HEK293 (cell line): ENCODE measurements at regions not wholly inside any gene's neighbourhood (a gene's known extent, or its start where the extent isn't known, plus 50 kb on each side); places are given as distances from the start of the nearest gene placed in this dataset.
"Not testable (repeated sequence)": the region's sequence is repeated elsewhere in the genome, so short reads cannot be mapped to it uniquely, and the experiment has no call there.

Experiments used
- CTCF ChIA-PET: fragments of 350-600 bp; formaldehyde crosslinking; extraction: SDS; loops from one replicate; lab custom pipeline; 2021; ENCODE audit warnings: antibody characterized with exemption; lab: Yijun Ruan, JAX
- POLR2A ChIA-PET: fragments of 300-600 bp; formaldehyde crosslinking; extraction: SDS; loops from one replicate; lab custom pipeline; 2020; ENCODE audit warnings: antibody characterized with exemption, inconsistent platforms; lab: Yijun Ruan, JAX
- H3K27ac ChIP-seq: fragments of 200-500 bp; sonication (Bioruptor generic); 2 replicates; pipeline ENCODE4 v1.5.1; 2014; ENCODE audit warnings: low read depth, low read length, control low read depth, inconsistent platforms; ENCODE audit errors: extremely low read depth
- H3K36me3 ChIP-seq, 2 experiments: fragments of 200-500 bp in 1 of 2; sonication (Bioruptor generic) in 1 of 2; 1 replicate in 1 of 2; 2 replicates in 1 of 2; pipeline ENCODE4 v1.5.1; 2014 to 2017; ENCODE audit warnings: inconsistent platforms in 2 of 2, low read length in 2 of 2; ENCODE audit not compliant: control insufficient read depth in 2 of 2, insufficient read depth in 1 of 2
- H3K4me1 ChIP-seq: fragments of 200-500 bp; sonication (Bioruptor generic); 2 replicates; pipeline ENCODE4 v1.5.1; 2014; ENCODE audit warnings: mild to moderate bottlenecking, low read length, inconsistent platforms; ENCODE audit not compliant: control insufficient read depth, insufficient read depth
- H3K4me3 ChIP-seq: 2 replicates; pipeline ENCODE4 v1.5.1; 2011; ENCODE audit warnings: low read depth, mild to moderate bottlenecking, control low read depth, low read length, moderate library complexity
- H3K9me3 ChIP-seq: fragments of 200-500 bp; sonication (Bioruptor generic); 2 replicates; pipeline ENCODE4 v1.5.1; 2014; ENCODE audit warnings: low read depth, low read length, inconsistent platforms; ENCODE audit not compliant: control insufficient read depth, insufficient read depth
- BCL11A ChIP-seq: fragments of 450-650 bp; formaldehyde crosslinking; IDR thresholded peaks from 2 replicates; pipeline ENCODE4 v1.5.1; 2016; ENCODE audit warnings: low read depth, missing biosample characterization, missing genetic modification characterization
- INSM2 ChIP-seq: fragments of 450-650 bp; formaldehyde crosslinking; IDR thresholded peaks from 2 replicates; pipeline ENCODE4 v1.5.1; 2016; ENCODE audit warnings: missing biosample characterization, missing genetic modification characterization
- REST ChIP-seq: fragments of 450-650 bp; formaldehyde crosslinking; IDR thresholded peaks from 2 replicates; pipeline ENCODE4 v1.5.1; 2016; ENCODE audit warnings: missing biosample characterization, missing genetic modification characterization
- SCRT1 ChIP-seq: fragments of 450-650 bp; formaldehyde crosslinking; IDR thresholded peaks from 2 replicates; pipeline ENCODE4 v1.5.1; 2016; ENCODE audit warnings: missing biosample characterization, missing genetic modification characterization, borderline replicate concordance
- ZNF140 ChIP-seq: fragments of 450-650 bp; formaldehyde crosslinking; IDR thresholded peaks from 2 replicates; pipeline ENCODE4 v1.5.1; 2016; ENCODE audit warnings: missing biosample characterization, missing genetic modification characterization
- ZNF146 ChIP-seq: fragments of 450-650 bp; formaldehyde crosslinking; IDR thresholded peaks from 2 replicates; pipeline ENCODE4 v1.5.1; 2016; ENCODE audit warnings: missing biosample characterization, missing genetic modification characterization
- ZNF155 ChIP-seq: fragments of 450-650 bp; formaldehyde crosslinking; IDR thresholded peaks from 2 replicates; pipeline ENCODE4 v1.5.1; 2016; ENCODE audit warnings: missing biosample characterization, missing genetic modification characterization
- ZNF239 ChIP-seq: fragments of 450-650 bp; formaldehyde crosslinking; IDR thresholded peaks from 2 replicates; pipeline ENCODE4 v1.5.1; 2016; ENCODE audit warnings: missing biosample characterization, missing genetic modification characterization
- ZNF274 ChIP-seq, 2 experiments: fragments of 200-500 bp in 1 of 2; fragments of 450-650 bp in 1 of 2; sonication (Bioruptor generic) in 1 of 2; formaldehyde crosslinking in 1 of 2; IDR thresholded peaks; 2 replicates each; pipeline versions ENCODE4 v1.5.1 to v1.6.1; 2014 to 2016; ENCODE audit warnings: borderline replicate concordance in 1 of 2, inconsistent platforms in 1 of 2, low read length in 1 of 2, missing biosample characterization in 1 of 2, missing genetic modification characterization in 1 of 2
- ZNF341 ChIP-seq: fragments of 450-650 bp; formaldehyde crosslinking; IDR thresholded peaks from 2 replicates; pipeline ENCODE4; 2016; ENCODE audit warnings: low read depth, missing biosample characterization, missing genetic modification characterization
- ZNF391 ChIP-seq: fragments of 450-650 bp; formaldehyde crosslinking; IDR thresholded peaks from 2 replicates; pipeline ENCODE4 v1.5.1; 2016; ENCODE audit warnings: low read depth, missing biosample characterization, missing genetic modification characterization, borderline replicate concordance
- ZNF473 ChIP-seq: fragments of 450-650 bp; formaldehyde crosslinking; IDR thresholded peaks from 2 replicates; pipeline ENCODE4 v1.5.1; 2017; ENCODE audit warnings: missing biosample characterization, missing genetic modification characterization
- ZNF660 ChIP-seq: fragments of 450-650 bp; IDR thresholded peaks from 2 replicates; pipeline ENCODE4 v1.5.1; 2018; ENCODE audit warnings: missing biosample characterization, mild to moderate bottlenecking, missing genetic modification characterization
- ZNF837 ChIP-seq: fragments of 450-650 bp; formaldehyde crosslinking; IDR thresholded peaks from 2 replicates; pipeline ENCODE4 v1.5.1; 2016; ENCODE audit warnings: missing biosample characterization, missing genetic modification characterization
- TF ChIP-seq, protein P1 (sequence below): fragments of 450-650 bp; formaldehyde crosslinking; IDR thresholded peaks from 2 replicates; pipeline ENCODE4 v1.5.1; 2017; ENCODE audit warnings: missing biosample characterization, mild to moderate bottlenecking, missing genetic modification characterization, moderate library complexity

- TF ChIP-seq ZNF341 = no peak
These were observed 611.0 kb upstream of the MARCKS start (continued) for GRCh38 chr6:113246186-113246585.

DNA sequence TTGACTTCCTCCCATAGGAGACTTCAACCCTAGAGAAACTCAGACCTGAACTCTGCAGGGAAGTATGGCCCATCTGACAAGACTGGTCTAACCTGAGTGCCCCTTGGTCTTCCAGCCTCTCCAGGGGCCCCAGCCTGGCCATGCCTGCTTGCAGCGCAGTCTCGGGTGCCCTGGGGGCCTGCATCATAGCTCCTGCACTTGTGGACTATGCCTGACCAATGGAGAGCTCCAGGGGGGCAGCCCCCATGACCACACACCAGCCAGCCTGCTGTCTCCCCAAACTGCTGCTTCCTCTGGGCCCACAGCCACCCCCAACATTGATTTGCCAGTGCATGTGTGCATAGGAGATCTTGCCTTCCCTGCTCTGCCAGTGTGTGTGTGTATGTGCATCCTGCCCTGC is 608.6 kb upstream of the MARCKS start:
- Histone ChIP-seq H3K36me3 (no peaks in the 10 kb centered on the region), H3K4me3 (no peak overlapping the region), H3K27ac (no peak overlapping the region), H3K9me3 (no peaks in the 10 kb centered on the region), H3K4me1 (no peaks in the 10 kb centered on the region)
- ChIA-PET POLR2A (no interaction called here), CTCF (interaction anchor here (1.5 kb wide), 1 partner anchor 631 kb away, joined by 3 read pairs; no protein-coding TSS in a partner anchor)
- TF ChIP-seq, protein P1, sequence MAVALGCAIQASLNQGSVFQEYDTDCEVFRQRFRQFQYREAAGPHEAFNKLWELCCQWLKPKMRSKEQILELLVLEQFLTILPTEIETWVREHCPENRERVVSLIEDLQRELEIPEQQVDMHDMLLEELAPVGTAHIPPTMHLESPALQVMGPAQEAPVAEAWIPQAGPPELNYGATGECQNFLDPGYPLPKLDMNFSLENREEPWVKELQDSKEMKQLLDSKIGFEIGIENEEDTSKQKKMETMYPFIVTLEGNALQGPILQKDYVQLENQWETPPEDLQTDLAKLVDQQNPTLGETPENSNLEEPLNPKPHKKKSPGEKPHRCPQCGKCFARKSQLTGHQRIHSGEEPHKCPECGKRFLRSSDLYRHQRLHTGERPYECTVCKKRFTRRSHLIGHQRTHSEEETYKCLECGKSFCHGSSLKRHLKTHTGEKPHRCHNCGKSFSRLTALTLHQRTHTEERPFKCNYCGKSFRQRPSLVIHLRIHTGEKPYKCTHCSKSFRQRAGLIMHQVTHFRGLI = no peak
- TF ChIP-seq ZNF140 (tag by site-specific recombination) (no peak), REST (no peak), BCL11A (tag by site-specific recombination) (no peak), ZNF837 (tag by site-specific recombination) (no peak), INSM2 (tag by site-specific recombination) (no peak), ZNF391 (no peak), ZNF473 (tag by site-specific recombination) (no peak), ZNF660 (tag by site-specific recombination) (no peak), ZNF274 (IDR thresholded peaks at IDR 0.05; ENCODE audit: low read length) (no peak), ZNF274 (tag by site-specific recombination; IDR thresholded peaks at IDR 0.05; ENCODE audit: borderline replicate concordance) (no peak), ZNF239 (tag by site-specific recombination) (no peak), ZNF155 (tag by site-specific recombination) (no peak), SCRT1 (no peak)

DNA sequence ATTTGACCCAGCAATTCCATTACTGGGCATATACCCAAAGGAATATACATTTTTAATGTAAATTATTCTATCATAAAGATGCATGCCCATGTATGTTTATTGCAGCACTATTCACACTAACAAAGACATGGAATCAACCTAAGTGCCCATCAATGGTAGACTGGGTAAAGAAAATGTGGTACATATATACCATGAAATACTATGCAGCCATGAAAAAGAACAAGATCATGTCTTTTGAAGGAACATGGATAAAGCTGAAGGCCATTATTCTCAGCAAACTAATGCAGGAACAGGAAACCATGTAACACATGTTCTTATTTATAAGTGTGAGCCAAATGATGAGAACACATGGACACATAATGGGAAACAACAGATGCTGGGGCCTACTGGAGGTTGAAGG is 603.0 kb upstream of the MARCKS start:
- H3K4me3 ChIP-seq, POLR2A ChIA-PET, H3K27ac ChIP-seq, CTCF ChIA-PET, H3K36me3 ChIP-seq, H3K4me1 ChIP-seq, H3K9me3 ChIP-seq: not testable (repeated sequence)
- TF ChIP-seq ZNF146 (tag by site-specific recombination) = peak; percentile 55; the same call in 1 of the 2 replicates
